ENCODE measurements at regions not wholly inside any gene's neighbourhood (a gene's known extent, or its start where the extent isn't known, plus 50 kb on each side); places are given as distances from the start of the nearest gene placed in this dataset.

DNA sequence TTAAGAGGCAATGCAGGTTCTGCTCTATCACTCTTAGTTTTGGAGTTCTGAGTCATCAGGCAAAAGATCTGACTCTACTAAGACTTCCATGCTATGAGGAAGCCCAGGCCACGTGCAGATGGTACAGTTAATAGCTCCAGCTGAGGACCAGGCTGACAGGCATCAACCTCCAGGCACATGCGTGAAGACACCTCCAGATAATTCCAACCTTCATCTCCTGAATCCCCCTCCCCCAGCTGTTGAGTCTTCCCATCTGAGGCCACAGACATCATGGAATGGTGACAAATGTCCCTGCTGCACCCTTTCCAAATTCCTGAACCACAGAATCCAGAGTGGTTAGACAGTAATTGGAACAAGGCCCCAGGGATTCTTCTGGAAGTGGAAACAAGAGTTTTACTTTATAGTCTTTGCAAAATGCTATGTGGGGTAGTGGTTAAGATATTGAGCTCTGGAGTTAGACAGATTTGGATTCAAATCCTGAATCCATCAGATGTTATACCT is 183.8 kb downstream of the KLF5 start:
- H3K4me3 Mint-ChIP-seq = no peak overlapping the region
- no peaks in the 10 kb centered on the region for H3K36me3 Mint-ChIP-seq (ENCODE audit: low read depth)
- no peaks in the 10 kb centered on the region for H3K9me3 Mint-ChIP-seq
- POLR2A ChIA-PET = no interaction called here
- DNase-seq = no peak
- CTCF ChIA-PET = no interaction called here
- H3K4me1 Mint-ChIP-seq = no peaks in the 10 kb centered on the region
- H3K27ac Mint-ChIP-seq = no peak overlapping the region
- H3K27me3 Mint-ChIP-seq = no peaks in the 10 kb centered on the region

DNA sequence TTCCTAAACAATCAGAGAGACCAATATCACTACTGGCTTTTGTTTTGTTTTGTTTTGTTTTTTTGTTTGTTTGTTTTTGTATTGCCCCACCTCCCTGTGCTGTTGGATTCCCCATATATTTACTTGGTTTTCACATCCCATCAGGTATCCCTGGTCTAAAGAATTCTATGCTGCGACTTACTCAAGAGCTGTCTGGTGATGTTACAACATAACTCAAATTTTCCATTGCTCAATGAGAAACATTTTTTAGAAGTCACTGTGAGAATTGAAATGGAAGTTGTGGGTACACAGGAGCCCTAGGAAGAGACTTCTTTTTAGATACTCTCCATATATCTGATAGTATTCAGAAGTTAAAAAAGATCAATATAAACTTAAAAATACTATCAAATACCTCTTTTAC is 181.4 kb downstream of the KLF5 start:
- Mint-ChIP-seq H3K27ac (no peak overlapping the region), H3K4me1 (no peaks in the 10 kb centered on the region), H3K9me3 (no peaks in the 10 kb centered on the region), H3K27me3 (no peaks in the 10 kb centered on the region), H3K36me3 (ENCODE audit: low read depth) (no peaks in the 10 kb centered on the region), H3K4me3 (no peak overlapping the region)
- DNase-seq = no peak
- ChIA-PET POLR2A (no interaction called here), CTCF (interaction anchor here (0.8 kb wide), 1 partner anchor 38 kb away, joined by 3 read pairs; no protein-coding TSS in a partner anchor)

DNA sequence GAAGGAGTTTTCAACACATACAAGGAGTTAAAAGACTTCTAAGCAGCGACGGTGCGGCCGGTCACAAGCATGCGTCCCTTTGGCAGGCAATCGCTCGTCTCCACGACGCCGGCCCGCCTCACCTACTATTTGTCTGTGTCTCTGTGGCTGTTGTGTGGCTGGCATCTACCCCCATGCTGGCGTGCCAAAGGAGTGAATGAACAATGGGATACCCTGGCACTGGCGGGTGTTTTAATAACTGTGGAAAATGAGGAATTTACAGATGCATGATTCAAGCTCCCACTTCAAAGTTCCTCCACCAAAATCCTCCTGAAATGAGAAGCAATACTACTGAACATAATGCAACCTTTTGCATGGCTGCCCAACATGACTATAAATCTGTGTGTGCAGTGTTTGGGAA is 176.6 kb downstream of the KLF5 start:
- ChIA-PET CTCF (no interaction called here), POLR2A (no interaction called here)
- Mint-ChIP-seq H3K27ac (no peak overlapping the region), H3K9me3 (peaks cover 2% of the 10 kb centered on the region), H3K36me3 (ENCODE audit: low read depth) (no peaks in the 10 kb centered on the region), H3K4me3 (no peak overlapping the region), H3K27me3 (no peaks in the 10 kb centered on the region), H3K4me1 (peaks cover 13% of the 10 kb centered on the region)
- DNase-seq = no peak

DNA sequence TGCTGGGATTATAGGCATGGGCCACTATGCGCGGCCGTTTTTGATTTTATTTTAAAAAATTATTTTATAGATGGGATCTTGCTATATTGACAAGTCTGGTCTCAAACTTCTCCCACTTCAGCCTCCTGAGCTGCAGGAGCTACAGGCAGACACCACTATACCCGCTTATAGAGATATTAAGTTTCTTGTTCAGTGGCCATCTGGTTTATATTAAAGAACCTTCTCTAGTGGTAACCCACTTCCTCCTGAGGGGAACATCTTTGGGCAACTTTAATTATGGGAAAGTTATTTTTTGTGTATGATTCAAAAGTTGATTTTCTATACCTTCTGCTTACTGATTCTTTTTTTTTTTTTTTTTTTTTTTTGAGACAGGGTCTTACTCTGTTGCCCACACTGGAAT is 172.7 kb downstream of the KLF5 start:
- peaks cover 40% of the 10 kb centered on the region for H3K4me1 Mint-ChIP-seq

DNA sequence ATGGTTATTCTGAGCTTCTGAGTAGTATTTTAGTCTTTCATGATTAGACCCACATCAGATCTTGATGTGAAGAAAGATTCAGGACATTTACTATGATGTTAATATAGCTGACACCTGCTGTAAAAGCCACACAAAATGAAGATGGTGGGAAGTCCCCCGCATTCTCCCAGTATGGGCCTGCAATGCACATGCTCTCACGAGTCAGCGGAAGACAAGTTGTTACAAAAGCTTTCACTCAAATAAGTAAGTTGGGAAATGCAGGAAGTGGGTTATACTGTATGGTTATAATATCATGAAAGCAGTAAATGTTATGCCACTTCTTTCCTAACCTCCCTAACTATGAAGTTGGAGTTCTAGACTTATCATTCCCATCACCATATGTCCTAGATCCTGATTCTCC is 171.9 kb downstream of the KLF5 start:
- POLR2A ChIA-PET = no interaction called here
- Mint-ChIP-seq H3K27me3 (peaks cover 2% of the 10 kb centered on the region), H3K27ac (peak overlapping the region; percentile 32), H3K4me1 (peaks cover 40% of the 10 kb centered on the region), H3K4me3 (no peak overlapping the region), H3K36me3 (ENCODE audit: low read depth) (no peaks in the 10 kb centered on the region), H3K9me3 (peaks cover 2% of the 10 kb centered on the region)
- CTCF ChIA-PET = no interaction called here
- DNase-seq = peak; percentile 24

More for the DNA sequence above, 172.7 kb downstream of the KLF5 start:
- Mint-ChIP-seq H3K4me3 (no peak overlapping the region), H3K27ac (no peak overlapping the region), H3K27me3 (peaks cover 2% of the 10 kb centered on the region), H3K9me3 (peaks cover 2% of the 10 kb centered on the region), H3K36me3 (ENCODE audit: low read depth) (no peaks in the 10 kb centered on the region)
- ChIA-PET POLR2A (no interaction called here), CTCF (interaction anchor here (1.2 to 1.3 kb wide), 2 partner anchors 18 to 70 kb away, joined by 3 read pairs; no protein-coding TSS in a partner anchor)
- DNase-seq = no peak

DNA sequence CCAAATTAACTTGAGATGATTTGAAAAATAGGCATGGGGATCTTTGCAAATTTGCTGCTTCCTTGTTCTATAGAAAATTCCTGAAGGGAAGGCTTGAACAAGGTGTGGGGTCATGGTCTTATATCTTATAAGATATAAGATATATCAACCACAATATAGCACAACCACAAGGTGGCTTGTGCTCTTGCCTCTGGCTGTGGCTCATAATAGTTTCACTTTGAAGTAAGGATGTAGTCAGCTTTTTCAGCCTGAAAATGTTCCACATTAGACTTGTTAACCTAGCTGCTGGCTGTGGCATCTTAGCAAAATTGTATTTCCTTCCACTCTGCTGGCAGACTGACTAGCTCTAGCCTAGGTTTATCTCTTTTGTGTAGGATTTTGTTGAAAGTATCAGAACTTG is 169.7 kb downstream of the KLF5 start:
- H3K4me3 Mint-ChIP-seq = no peak overlapping the region
- H3K27me3 Mint-ChIP-seq = peaks cover 2% of the 10 kb centered on the region
- peaks cover 54% of the 10 kb centered on the region for H3K4me1 Mint-ChIP-seq
- H3K36me3 Mint-ChIP-seq (ENCODE audit: low read depth) = no peaks in the 10 kb centered on the region
- ChIA-PET POLR2A (interaction anchor here (0.8 kb wide), 1 partner anchor 83 kb away, joined by 3 read pairs; no protein-coding TSS in a partner anchor), CTCF (no interaction called here)
- H3K27ac Mint-ChIP-seq = peak overlapping the region; percentile 80
- DNase-seq = peak; percentile 49
- H3K9me3 Mint-ChIP-seq = peaks cover 2% of the 10 kb centered on the region

DNA sequence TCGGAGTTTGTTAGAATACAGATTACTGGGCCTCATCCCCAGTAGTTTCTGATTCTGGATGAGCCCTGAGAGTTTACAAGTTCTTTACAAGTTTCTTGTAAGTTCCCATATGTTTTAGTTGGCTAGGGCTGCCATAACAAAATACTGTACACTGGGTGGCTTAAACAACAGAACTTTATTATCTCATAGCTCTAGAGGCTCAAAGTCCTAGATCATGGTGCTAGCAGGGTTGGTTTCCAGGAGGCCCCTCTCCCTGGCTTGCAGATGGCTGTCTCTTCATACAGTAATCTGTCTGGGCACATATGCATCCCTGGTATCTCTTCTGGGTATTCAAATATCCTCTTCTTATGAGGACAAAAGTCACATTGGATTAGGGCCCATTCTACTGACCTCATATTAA is 167.2 kb downstream of the KLF5 start:
- H3K9me3 Mint-ChIP-seq = no peaks in the 10 kb centered on the region
- H3K4me1 Mint-ChIP-seq = peaks cover 55% of the 10 kb centered on the region
- ChIA-PET POLR2A (no interaction called here), CTCF (no interaction called here)
- H3K4me3 Mint-ChIP-seq = no peak overlapping the region
- DNase-seq = no peak
- no peak overlapping the region for H3K27ac Mint-ChIP-seq
- peaks cover 4% of the 10 kb centered on the region for H3K27me3 Mint-ChIP-seq
- H3K36me3 Mint-ChIP-seq (ENCODE audit: low read depth) = no peaks in the 10 kb centered on the region

DNA sequence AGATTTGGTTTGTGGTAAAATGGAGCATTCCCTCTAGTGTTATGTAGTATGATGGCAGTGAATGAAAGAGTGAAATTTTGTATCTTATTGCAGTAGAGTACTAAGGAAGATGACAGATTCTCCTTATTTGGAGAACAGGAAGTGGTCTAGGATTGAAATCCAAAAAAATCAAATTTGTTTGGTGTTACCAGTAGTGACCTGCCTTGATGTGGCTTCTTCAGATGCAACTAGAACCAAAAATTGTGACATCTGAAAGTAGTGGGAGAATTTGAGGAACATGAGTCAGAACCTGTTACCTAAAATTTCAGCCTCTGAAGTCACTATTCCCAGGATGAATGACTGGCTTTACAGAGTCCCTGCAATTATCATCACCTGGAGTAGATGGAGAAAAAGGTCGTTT is 165.9 kb downstream of the KLF5 start:
- ChIA-PET CTCF (no interaction called here), POLR2A (no interaction called here)
- H3K4me3 Mint-ChIP-seq = no peak overlapping the region
- H3K36me3 Mint-ChIP-seq (ENCODE audit: low read depth) = no peaks in the 10 kb centered on the region
- peaks cover 4% of the 10 kb centered on the region for H3K27me3 Mint-ChIP-seq
- peaks cover 44% of the 10 kb centered on the region for H3K4me1 Mint-ChIP-seq
- no peak for DNase-seq
- H3K9me3 Mint-ChIP-seq = no peaks in the 10 kb centered on the region
- no peak overlapping the region for H3K27ac Mint-ChIP-seq

DNA sequence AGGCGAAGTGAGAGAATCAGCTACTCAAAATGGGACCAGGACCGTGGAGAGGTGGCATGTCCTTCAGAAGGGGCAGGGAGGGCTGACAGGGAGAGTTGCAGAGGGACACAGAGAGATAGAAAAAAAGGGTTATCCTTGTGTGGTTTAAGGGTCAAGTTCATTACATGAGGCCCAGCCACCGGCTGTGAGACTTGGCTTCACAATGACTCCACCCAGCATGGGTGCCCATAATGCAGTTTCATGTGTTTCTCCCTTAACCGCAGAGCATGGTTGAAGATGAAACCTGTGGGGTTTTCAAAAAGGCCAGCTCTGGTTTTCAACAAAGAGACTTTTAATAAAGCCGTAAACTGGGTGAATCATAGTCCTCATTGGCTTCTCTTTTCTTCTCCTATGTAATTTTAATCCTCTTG is 164.6 kb downstream of the KLF5 start:
- H3K27me3 Mint-ChIP-seq = peaks cover 4% of the 10 kb centered on the region
- peak; percentile 28 for DNase-seq
- H3K4me1 Mint-ChIP-seq = peaks cover 32% of the 10 kb centered on the region
- H3K36me3 Mint-ChIP-seq (ENCODE audit: low read depth) = no peaks in the 10 kb centered on the region
- no peaks in the 10 kb centered on the region for H3K9me3 Mint-ChIP-seq
- ChIA-PET POLR2A (no interaction called here), CTCF (interaction anchor here (1.0 kb wide), 1 partner anchor 122 kb away, joined by 3 read pairs; no protein-coding TSS in a partner anchor)
- H3K27ac Mint-ChIP-seq = no peak overlapping the region
- H3K4me3 Mint-ChIP-seq = no peak overlapping the region

DNA sequence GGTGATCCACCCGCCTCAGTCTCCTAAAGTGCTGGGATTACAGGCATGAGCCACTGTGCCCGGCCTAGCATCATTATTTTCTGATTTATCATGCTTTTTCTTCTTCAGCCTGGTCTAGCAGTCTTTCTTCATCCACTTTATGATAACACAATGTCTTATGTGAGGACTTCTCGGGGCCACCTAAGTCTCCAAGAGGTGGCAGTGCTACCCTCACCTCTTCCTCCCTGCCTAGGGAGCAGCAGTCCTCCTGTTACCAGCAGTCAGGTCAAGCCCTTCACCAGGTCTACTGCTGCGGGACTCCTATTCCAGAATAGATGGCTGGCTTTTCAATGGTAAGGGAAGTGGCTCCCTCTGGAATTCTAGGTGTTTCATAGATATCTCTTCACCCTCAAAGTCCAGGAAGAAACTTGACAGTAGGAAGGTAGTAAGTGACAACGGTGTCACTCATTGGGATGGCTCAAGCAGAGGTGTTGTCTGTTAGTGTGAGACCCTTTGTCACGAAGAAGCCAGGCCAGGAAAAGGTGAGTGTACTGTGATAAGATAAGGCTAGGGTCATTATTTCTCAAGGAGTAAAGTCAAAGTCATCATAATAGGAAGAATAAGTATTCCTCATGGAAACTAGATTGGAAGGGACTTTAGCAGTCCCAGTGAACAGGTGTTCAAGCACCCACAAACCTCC is 164.0 kb downstream of the KLF5 start:
- peaks cover 4% of the 10 kb centered on the region for H3K27me3 Mint-ChIP-seq
- H3K4me1 Mint-ChIP-seq = peaks cover 26% of the 10 kb centered on the region
- H3K27ac Mint-ChIP-seq = no peak overlapping the region
- H3K9me3 Mint-ChIP-seq = no peaks in the 10 kb centered on the region
- DNase-seq = no peak
- H3K36me3 Mint-ChIP-seq (ENCODE audit: low read depth) = no peaks in the 10 kb centered on the region
- H3K4me3 Mint-ChIP-seq = no peak overlapping the region
- CTCF ChIA-PET = interaction anchor here (1.0 kb wide), 1 partner anchor 122 kb away, joined by 3 read pairs; no protein-coding TSS in a partner anchor
- POLR2A ChIA-PET = no interaction called here

DNA sequence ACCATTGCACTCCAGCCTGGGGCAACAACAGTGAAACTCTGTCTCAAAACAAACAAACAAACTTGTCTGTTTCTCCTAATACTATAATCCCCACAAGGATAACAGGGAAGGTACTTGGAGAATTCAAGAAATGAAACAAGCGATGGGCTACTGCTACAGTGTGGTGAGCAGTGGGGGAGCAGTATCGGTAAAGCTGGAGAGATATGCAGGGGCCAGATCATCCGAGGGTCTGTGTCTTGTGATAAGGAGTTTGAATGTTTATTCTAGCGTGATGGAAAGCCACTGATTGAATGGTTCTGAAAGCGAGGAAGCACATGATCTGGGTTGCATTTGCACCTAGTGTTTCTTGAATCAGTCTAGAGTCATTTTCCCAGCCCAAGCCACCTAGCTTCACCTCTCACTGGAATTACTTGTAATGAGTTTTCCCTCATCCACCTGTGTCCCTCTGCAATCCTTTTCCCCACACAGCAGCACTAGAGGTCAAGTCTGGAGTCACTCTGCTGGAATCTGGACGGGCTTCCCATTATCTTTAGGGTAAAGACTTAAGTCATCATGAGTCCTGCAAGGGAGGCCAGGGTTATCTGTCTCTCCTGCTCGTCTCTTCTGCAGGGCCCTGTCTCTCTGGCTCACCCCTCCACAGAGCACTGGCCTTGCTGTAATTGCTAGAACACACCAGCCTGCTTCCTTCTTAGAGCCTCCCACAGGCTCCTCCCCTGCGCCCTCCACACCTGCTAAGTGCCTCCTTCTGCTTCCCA is 162.3 kb downstream of the KLF5 start:
- H3K4me3 Mint-ChIP-seq = no peak overlapping the region
- POLR2A ChIA-PET = no interaction called here
- H3K36me3 Mint-ChIP-seq (ENCODE audit: low read depth) = no peaks in the 10 kb centered on the region
- H3K9me3 Mint-ChIP-seq = no peaks in the 10 kb centered on the region
- no peak for DNase-seq
- H3K27ac Mint-ChIP-seq = no peak overlapping the region
- H3K27me3 Mint-ChIP-seq = peaks cover 2% of the 10 kb centered on the region
- H3K4me1 Mint-ChIP-seq = peaks cover 23% of the 10 kb centered on the region
- CTCF ChIA-PET = no interaction called here

DNA sequence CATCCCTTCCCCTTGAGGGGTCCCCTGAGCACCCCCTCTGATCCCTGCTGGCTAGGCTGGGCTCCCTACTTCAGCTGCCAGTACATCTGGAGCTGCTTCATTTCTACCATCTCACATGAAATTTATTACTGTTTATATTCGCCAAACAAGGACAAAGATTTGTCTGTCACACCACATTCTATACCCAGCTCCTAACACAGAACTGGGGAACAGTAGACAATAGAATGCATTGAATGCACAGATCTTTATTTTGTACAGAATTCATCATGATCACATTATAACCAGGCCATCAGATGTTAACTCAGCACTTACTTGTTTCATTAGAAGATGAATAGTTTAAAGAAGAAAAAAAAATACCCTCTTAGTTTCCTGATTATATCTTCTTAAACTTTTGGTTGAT is 159.4 kb downstream of the KLF5 start:
- no peak for DNase-seq
- H3K27me3 Mint-ChIP-seq = peaks cover 2% of the 10 kb centered on the region
- H3K4me1 Mint-ChIP-seq = peaks cover 5% of the 10 kb centered on the region
- POLR2A ChIA-PET = no interaction called here
- CTCF ChIA-PET = interaction anchor here (1.1 kb wide), 1 partner anchor 27 kb away, joined by 3 read pairs; no protein-coding TSS in a partner anchor
- no peak overlapping the region for H3K4me3 Mint-ChIP-seq
- no peaks in the 10 kb centered on the region for H3K36me3 Mint-ChIP-seq (ENCODE audit: low read depth)
- H3K9me3 Mint-ChIP-seq = no peaks in the 10 kb centered on the region
- H3K27ac Mint-ChIP-seq = no peak overlapping the region

DNA sequence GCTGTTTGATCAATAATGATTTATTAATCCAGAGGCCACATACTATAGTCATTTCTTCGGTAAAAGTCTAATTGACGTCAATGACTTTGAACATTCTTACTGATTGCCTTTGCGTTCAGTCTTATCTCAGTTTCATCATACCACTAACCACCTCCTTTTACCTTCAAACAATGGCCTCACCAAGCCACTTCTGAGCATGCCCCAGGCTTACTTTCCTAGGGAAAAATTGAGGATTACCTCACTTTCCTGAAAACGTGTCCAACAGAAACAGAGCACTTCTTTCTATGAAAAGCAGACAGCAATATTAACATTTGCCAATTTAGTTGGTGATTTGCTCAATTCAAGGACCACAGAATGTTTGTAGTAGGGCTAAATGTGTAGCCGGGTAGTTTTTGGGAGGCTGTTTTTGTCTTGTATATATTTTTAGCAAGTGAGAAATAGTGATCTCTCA is 157.6 kb downstream of the KLF5 start:
- no peaks in the 10 kb centered on the region for H3K27me3 Mint-ChIP-seq
- no peaks in the 10 kb centered on the region for H3K36me3 Mint-ChIP-seq (ENCODE audit: low read depth)
- DNase-seq = no peak
- peaks cover 3% of the 10 kb centered on the region for H3K9me3 Mint-ChIP-seq
- ChIA-PET CTCF (no interaction called here), POLR2A (no interaction called here)
- H3K27ac Mint-ChIP-seq = no peak overlapping the region
- no peak overlapping the region for H3K4me3 Mint-ChIP-seq
- H3K4me1 Mint-ChIP-seq = peaks cover 6% of the 10 kb centered on the region

All from activated CD4-positive, alpha-beta T cell treated with anti-CD3 and anti-CD28 coated beads, Interleukin-2, amount 10 ng/mL, durations not matched to agents 7 days and 5 days (primary cell).